ENCODE measurements at regions not wholly inside any gene's neighbourhood (a gene's known extent, or its start where the extent isn't known, plus 50 kb on each side); places are given as distances from the start of the nearest gene placed in this dataset.

DNA sequence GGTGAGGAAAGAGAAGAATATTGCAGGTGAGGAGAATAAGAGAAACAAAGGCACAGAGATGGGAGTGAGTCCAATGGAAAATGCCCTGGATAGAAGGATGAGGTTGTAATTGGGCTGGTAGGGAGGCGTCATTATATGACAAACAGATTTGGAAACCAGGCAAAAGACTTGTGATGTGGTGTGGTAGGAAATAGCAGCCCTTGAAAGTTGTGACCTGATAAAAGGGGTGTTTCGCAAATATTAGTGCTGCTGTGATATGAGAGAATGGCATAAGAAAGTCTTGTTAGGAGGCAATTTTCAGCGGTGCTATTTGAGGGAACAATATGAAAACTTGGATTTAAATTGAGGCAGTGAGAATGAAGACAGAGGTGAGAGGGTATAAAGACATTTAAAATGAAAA, 217.5 kb upstream of the ACTBL2 start:
- TF ChIP-seq, protein P1, sequence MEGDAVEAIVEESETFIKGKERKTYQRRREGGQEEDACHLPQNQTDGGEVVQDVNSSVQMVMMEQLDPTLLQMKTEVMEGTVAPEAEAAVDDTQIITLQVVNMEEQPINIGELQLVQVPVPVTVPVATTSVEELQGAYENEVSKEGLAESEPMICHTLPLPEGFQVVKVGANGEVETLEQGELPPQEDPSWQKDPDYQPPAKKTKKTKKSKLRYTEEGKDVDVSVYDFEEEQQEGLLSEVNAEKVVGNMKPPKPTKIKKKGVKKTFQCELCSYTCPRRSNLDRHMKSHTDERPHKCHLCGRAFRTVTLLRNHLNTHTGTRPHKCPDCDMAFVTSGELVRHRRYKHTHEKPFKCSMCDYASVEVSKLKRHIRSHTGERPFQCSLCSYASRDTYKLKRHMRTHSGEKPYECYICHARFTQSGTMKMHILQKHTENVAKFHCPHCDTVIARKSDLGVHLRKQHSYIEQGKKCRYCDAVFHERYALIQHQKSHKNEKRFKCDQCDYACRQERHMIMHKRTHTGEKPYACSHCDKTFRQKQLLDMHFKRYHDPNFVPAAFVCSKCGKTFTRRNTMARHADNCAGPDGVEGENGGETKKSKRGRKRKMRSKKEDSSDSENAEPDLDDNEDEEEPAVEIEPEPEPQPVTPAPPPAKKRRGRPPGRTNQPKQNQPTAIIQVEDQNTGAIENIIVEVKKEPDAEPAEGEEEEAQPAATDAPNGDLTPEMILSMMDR (IDR thresholded peaks at IDR 0.05; ENCODE audit: low read depth, low read length, poor library complexity, severe bottlenecking): no peak
- TF ChIP-seq EZH2phosphoT487 (IDR thresholded peaks at IDR 0.05; ENCODE audit: borderline replicate concordance, low read length): no peak

All from DOHH2 (cell line).